ENCODE measurements at regions not wholly inside any gene's neighbourhood (a gene's known extent, or its start where the extent isn't known, plus 50 kb on each side); places are given as distances from the start of the nearest gene placed in this dataset.

GRCh38 chr9:17955409-17955808 lies 376.5 kb downstream of the SH3GL2 start:
- TF ChIP-seq CTCF (IDR thresholded peaks at IDR 0.05; ENCODE audit: insufficient read depth, low read depth, low read length), result no peak
- no peak for TF ChIP-seq EZH2 (IDR thresholded peaks at IDR 0.05; ENCODE audit: insufficient read depth, low read length)

All from astrocyte (in vitro differentiated cells and primary cell).